WTC11 (cell line): ENCODE measurements at regions not wholly inside any gene's neighbourhood (a gene's known extent, or its start where the extent isn't known, plus 50 kb on each side); places are given as distances from the start of the nearest gene placed in this dataset.

Experiments
- ATAC-seq: fragments of 200-7000 bp; cut with Tn5 transposase; 2 replicates; pipeline ENCODE4 v1.10.0; 2021; ENCODE audit warnings: mild to moderate bottlenecking, moderate library complexity
- CTCF ChIA-PET: fragments of 300-600 bp; sonication (Branson Sonifier 250); formaldehyde crosslinking; loops from one replicate; lab custom pipeline; 2021; ENCODE audit warnings: antibody characterized with exemption; lab: Charles Lee
- POLR2A ChIA-PET: fragments of 350-600 bp; sonication (Branson Sonifier 250); formaldehyde crosslinking; loops from one replicate; lab custom pipeline; 2021; ENCODE audit warnings: antibody characterized with exemption; lab: Charles Lee
- DNase-seq: peaks from one replicate; pipeline ENCODE4 v3.0.0; 2021; ENCODE audit warnings: low spot score
- H3K27ac Mint-ChIP-seq: 2 replicates; pipeline ENCODE4 v1.8.0; 2021; ENCODE audit warnings: mixed read lengths
- H3K27me3 Mint-ChIP-seq: 2 replicates; pipeline ENCODE4 v1.8.0; 2021; ENCODE audit warnings: low read depth, mild to moderate bottlenecking, moderate library complexity, mixed read lengths
- H3K36me3 Mint-ChIP-seq: 2 replicates; pipeline ENCODE4 v1.8.0; 2021; ENCODE audit warnings: mixed read lengths
- H3K4me1 Mint-ChIP-seq: 2 replicates; pipeline ENCODE4 v1.8.0; 2022; ENCODE audit warnings: mixed read lengths
- H3K4me3 Mint-ChIP-seq: 2 replicates; pipeline ENCODE4 v1.8.0; 2021; ENCODE audit warnings: mild to moderate bottlenecking, moderate library complexity, mixed read lengths
- H3K9me3 Mint-ChIP-seq: 2 replicates; pipeline ENCODE4 v1.8.0; 2021; ENCODE audit warnings: mixed read lengths
- AFF4 ChIP-seq: sonication (generic); formaldehyde crosslinking; IDR thresholded peaks from 2 replicates; pipeline ENCODE4 v1.8.1; 2023; ENCODE audit warnings: mild to moderate bottlenecking, missing genetic modification reagents, borderline replicate concordance
- ATF2 ChIP-seq: sonication (generic); formaldehyde crosslinking; IDR thresholded peaks from 2 replicates; pipeline ENCODE4 v1.8.1; 2022; ENCODE audit warnings: low read depth, missing genetic modification reagents, borderline replicate concordance
- CREB1 ChIP-seq: sonication (generic); formaldehyde crosslinking; IDR thresholded peaks from 2 replicates; pipeline ENCODE4 v1.8.0; 2023; ENCODE audit warnings: mild to moderate bottlenecking, missing genetic modification reagents
- CTCF ChIP-seq: fragments of 200-600 bp; IDR thresholded peaks from 2 replicates; pipeline ENCODE4 v1.8.0; 2022; ENCODE audit warnings: antibody characterized with exemption
- E2F4 ChIP-seq: sonication (generic); formaldehyde crosslinking; IDR thresholded peaks from 2 replicates; pipeline ENCODE4 v1.8.1; 2022; ENCODE audit warnings: low read depth, mild to moderate bottlenecking, moderate library complexity, missing genetic modification reagents, borderline replicate concordance
- E2F5 ChIP-seq: sonication (generic); formaldehyde crosslinking; IDR thresholded peaks from 2 replicates; pipeline ENCODE4 v1.8.1; 2022; ENCODE audit warnings: mild to moderate bottlenecking, moderate library complexity, missing genetic modification reagents
- EMX1 ChIP-seq: fragments of 250-450 bp; sonication (Bioruptor Pico); IDR thresholded peaks from 2 replicates; pipeline ENCODE4 v1.8.0; 2021; ENCODE audit warnings: mild to moderate bottlenecking
- ERG ChIP-seq: fragments of 250-450 bp; sonication (Bioruptor Pico); IDR thresholded peaks from 2 replicates; pipeline ENCODE4 v1.8.0; 2021; ENCODE audit warnings: mild to moderate bottlenecking
- FOXJ3 ChIP-seq: sonication (generic); formaldehyde crosslinking; IDR thresholded peaks from 2 replicates; pipeline ENCODE4 v1.9.0; 2021; ENCODE audit warnings: missing genetic modification reagents, mild to moderate bottlenecking, borderline replicate concordance
- FOXP1 ChIP-seq: sonication (generic); formaldehyde crosslinking; IDR thresholded peaks from 2 replicates; pipeline ENCODE4 v1.8.0; 2022; ENCODE audit warnings: missing genetic modification reagents, mild to moderate bottlenecking, moderate library complexity, borderline replicate concordance
- JAZF1 ChIP-seq: fragments of 250-450 bp; sonication (Bioruptor Pico); IDR thresholded peaks from 2 replicates; pipeline ENCODE4 v1.9.0; 2021; ENCODE audit warnings: moderate library complexity, mild to moderate bottlenecking, inconsistent platforms
- KAT7 ChIP-seq: sonication (generic); formaldehyde crosslinking; IDR thresholded peaks from 2 replicates; pipeline ENCODE4 v1.8.1; 2023; ENCODE audit warnings: missing genetic modification reagents, mild to moderate bottlenecking, borderline replicate concordance
- MAX ChIP-seq: sonication (generic); formaldehyde crosslinking; IDR thresholded peaks from 2 replicates; pipeline ENCODE4 v1.8.0; 2022; ENCODE audit warnings: mild to moderate bottlenecking, missing genetic modification reagents
- MYBL2 ChIP-seq: sonication (generic); formaldehyde crosslinking; IDR thresholded peaks from 2 replicates; pipeline ENCODE4 v1.8.1; 2023; ENCODE audit warnings: mild to moderate bottlenecking, moderate library complexity, missing genetic modification reagents
- NFYB ChIP-seq: sonication (generic); formaldehyde crosslinking; conservative IDR thresholded peaks from 2 replicates; pipeline ENCODE4 v1.8.0; 2022; ENCODE audit warnings: low read depth, missing genetic modification reagents
- SP1 ChIP-seq: sonication (generic); formaldehyde crosslinking; conservative IDR thresholded peaks from 2 replicates; pipeline ENCODE4 v1.8.1; 2022; ENCODE audit warnings: missing genetic modification reagents
- TCF7 ChIP-seq: sonication (generic); formaldehyde crosslinking; IDR thresholded peaks from 2 replicates; pipeline ENCODE4 v1.8.0; 2022; ENCODE audit warnings: mild to moderate bottlenecking, low read depth, missing genetic modification reagents, moderate library complexity
- TP53 ChIP-seq: sonication (generic); formaldehyde crosslinking; IDR thresholded peaks from 2 replicates; pipeline ENCODE4 v1.8.1; 2023; ENCODE audit warnings: mild to moderate bottlenecking, missing genetic modification reagents
- ZMAT4 ChIP-seq: fragments of 250-450 bp; sonication (Bioruptor Pico); IDR thresholded peaks from 2 replicates; pipeline ENCODE4 v1.9.0; 2021; ENCODE audit warnings: mild to moderate bottlenecking
- ZNF121 ChIP-seq: sonication (generic); formaldehyde crosslinking; IDR thresholded peaks from 2 replicates; pipeline ENCODE4 v1.8.0; 2023; ENCODE audit warnings: missing genetic modification reagents
- ZNF671 ChIP-seq: fragments of 250-450 bp; sonication (Bioruptor Pico); IDR thresholded peaks from 2 replicates; pipeline ENCODE4 v1.8.0; 2021; ENCODE audit warnings: mild to moderate bottlenecking
- ZSCAN18 ChIP-seq: fragments of 250-450 bp; sonication (Bioruptor Pico); IDR thresholded peaks from 2 replicates; pipeline ENCODE4 v2.1.2; 2022; ENCODE audit warnings: mild to moderate bottlenecking, moderate library complexity

GRCh38 chr9:134262035-134262434 lies 64.2 kb upstream of the RXRA start (continued):
- no peak for TF ChIP-seq CTCF
- TF ChIP-seq ZSCAN18 (CRISPR knock-in tag), result no peak
- TF ChIP-seq ERG (CRISPR knock-in tag), result no peak

GRCh38 chr9:134263596-134263995 lies 62.7 kb upstream of the RXRA start:
- no peak overlapping the region for H3K27ac Mint-ChIP-seq
- H3K27me3 Mint-ChIP-seq, result no peaks in the 10 kb centered on the region
- ChIA-PET POLR2A (no interaction called here), CTCF (interaction anchor here (0.9 to 1.4 kb wide), 3 partner anchors 20 to 180 kb away, joined by 3 read pairs; no protein-coding TSS in a partner anchor)
- no peaks in the 10 kb centered on the region for H3K9me3 Mint-ChIP-seq
- no peak for TF ChIP-seq SP1 (CRISPR knock-in tag)
- TF ChIP-seq FOXP1, result no peak
- no peak for TF ChIP-seq E2F4
- no peak for TF ChIP-seq KAT7 (CRISPR knock-in tag)
- no peak for TF ChIP-seq AFF4 (CRISPR knock-in tag)
- TF ChIP-seq NFYB (CRISPR knock-in tag), result no peak
- TF ChIP-seq E2F5 (CRISPR knock-in tag), result no peak
- TF ChIP-seq EMX1 (CRISPR knock-in tag), result no peak
- TF ChIP-seq CREB1, result no peak
- TF ChIP-seq ZMAT4 (CRISPR knock-in tag), result no peak
- no peak for TF ChIP-seq ATF2 (CRISPR knock-in tag)
- no peak for TF ChIP-seq JAZF1
- no peak for TF ChIP-seq FOXJ3 (CRISPR knock-in tag)
- TF ChIP-seq TCF7, result no peak
- TF ChIP-seq TP53 (CRISPR knock-in tag), result no peak
- TF ChIP-seq ZNF121 (CRISPR knock-in tag), result no peak
- no peak for TF ChIP-seq MYBL2 (CRISPR knock-in tag)
- TF ChIP-seq ZNF671 (CRISPR knock-in tag), result no peak
- TF ChIP-seq MAX, result no peak
- no peak overlapping the region for H3K4me3 Mint-ChIP-seq
- H3K36me3 Mint-ChIP-seq, result no peaks in the 10 kb centered on the region
- DNase-seq, result no peak
- no peak for ATAC-seq
- peaks cover 9% of the 10 kb centered on the region for H3K4me1 Mint-ChIP-seq
